GM13977 (cell line): ENCODE measurements at regions not wholly inside any gene's neighbourhood (a gene's known extent, or its start where the extent isn't known, plus 50 kb on each side); places are given as distances from the start of the nearest gene placed in this dataset.

Experiments
- DNase-seq: peaks from one replicate; pipeline ENCODE4 v3.0.0; 2012; ENCODE audit warnings: low spot score
- in situ Hi-C: fragments of 300-500 bp; cut with MboI; formaldehyde crosslinking; loops from one replicate; pipeline ENCODE4 v1.12.0; 2022; ENCODE audit warnings: low sequenced_read_pairs, low pct_unique_long_range_greater_than_20kb, mixed read lengths, inconsistent platforms; ENCODE audit not compliant: unreplicated experiment
- TF ChIP-seq, protein P1 (sequence below): IDR thresholded peaks from 2 replicates; pipeline ENCODE4 v1.5.1; 2012; ENCODE audit warnings: mild to moderate bottlenecking, control low read depth; ENCODE audit not compliant: insufficient read depth; ENCODE audit errors: extremely low read depth, missing control alignments

GRCh38 chr14:98956661-98957060 lies 315.3 kb downstream of the BCL11B start:
- TF ChIP-seq, protein P1, sequence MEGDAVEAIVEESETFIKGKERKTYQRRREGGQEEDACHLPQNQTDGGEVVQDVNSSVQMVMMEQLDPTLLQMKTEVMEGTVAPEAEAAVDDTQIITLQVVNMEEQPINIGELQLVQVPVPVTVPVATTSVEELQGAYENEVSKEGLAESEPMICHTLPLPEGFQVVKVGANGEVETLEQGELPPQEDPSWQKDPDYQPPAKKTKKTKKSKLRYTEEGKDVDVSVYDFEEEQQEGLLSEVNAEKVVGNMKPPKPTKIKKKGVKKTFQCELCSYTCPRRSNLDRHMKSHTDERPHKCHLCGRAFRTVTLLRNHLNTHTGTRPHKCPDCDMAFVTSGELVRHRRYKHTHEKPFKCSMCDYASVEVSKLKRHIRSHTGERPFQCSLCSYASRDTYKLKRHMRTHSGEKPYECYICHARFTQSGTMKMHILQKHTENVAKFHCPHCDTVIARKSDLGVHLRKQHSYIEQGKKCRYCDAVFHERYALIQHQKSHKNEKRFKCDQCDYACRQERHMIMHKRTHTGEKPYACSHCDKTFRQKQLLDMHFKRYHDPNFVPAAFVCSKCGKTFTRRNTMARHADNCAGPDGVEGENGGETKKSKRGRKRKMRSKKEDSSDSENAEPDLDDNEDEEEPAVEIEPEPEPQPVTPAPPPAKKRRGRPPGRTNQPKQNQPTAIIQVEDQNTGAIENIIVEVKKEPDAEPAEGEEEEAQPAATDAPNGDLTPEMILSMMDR: no peak
- in situ Hi-C loops: no loop called here
- no peak for DNase-seq

GRCh38 chr14:98957211-98958047 lies 314.6 kb downstream of the BCL11B start:
- in situ Hi-C loops: no loop called here
- DNase-seq: no peak
- TF ChIP-seq, protein P1: no peak

- no peak for DNase-seq
- TF ChIP-seq, protein P1: no peak
- in situ Hi-C loops: no loop called here
These were observed 313.9 kb downstream of the BCL11B start for GRCh38 chr14:98958048-98958631.

DNA sequence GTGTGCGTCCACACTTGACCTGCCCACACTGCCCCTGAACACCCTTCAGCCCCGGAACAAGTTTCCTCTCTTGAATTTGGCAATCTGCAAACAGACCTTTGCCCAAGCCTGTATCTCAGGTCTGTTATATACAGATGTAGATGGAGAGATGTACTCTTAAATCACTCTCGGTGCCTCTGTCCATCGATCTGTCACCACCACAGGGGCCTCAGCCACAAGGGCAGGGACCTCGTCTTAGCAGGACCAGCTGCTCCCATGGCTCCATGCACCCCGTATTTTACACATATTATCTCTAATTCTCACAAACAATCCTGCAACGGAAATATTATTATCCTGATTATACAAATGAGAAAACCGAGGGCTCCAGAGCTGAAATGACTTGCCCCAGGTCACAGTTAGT lies 313.4 kb downstream of the BCL11B start:
- TF ChIP-seq, protein P1: no peak
- DNase-seq: no peak
- in situ Hi-C loops: no loop called here

GRCh38 chr14:98959410-98959809 lies 312.6 kb downstream of the BCL11B start:
- DNase-seq: no peak
- in situ Hi-C loops: no loop called here
- TF ChIP-seq, protein P1: no peak

- DNase-seq: no peak
- TF ChIP-seq, protein P1: no peak
- in situ Hi-C loops: no loop called here
These were observed 311.9 kb downstream of the BCL11B start for GRCh38 chr14:98959958-98960616.
